HepG2 (cell line): ENCODE measurements at regions not wholly inside any gene's neighbourhood (a gene's known extent, or its start where the extent isn't known, plus 50 kb on each side); places are given as distances from the start of the nearest gene placed in this dataset.

ENCODE experiments used
- FOXO4 ChIP-seq: sonication (generic); formaldehyde crosslinking; conservative IDR thresholded peaks from 2 replicates; pipeline ENCODE4 v1.8.1; 2023; ENCODE audit warnings: missing genetic modification reagents
- GABPB1 ChIP-seq: IDR thresholded peaks from 2 replicates; pipeline ENCODE4 v1.6.1; 2016; ENCODE audit warnings: mild to moderate bottlenecking, missing genetic modification reagents, moderate library complexity, missing compliant biosample characterization
- KLF11 ChIP-seq: IDR thresholded peaks from 2 replicates; pipeline ENCODE4 v1.6.1; 2016; ENCODE audit warnings: missing compliant biosample characterization
- MTA3 ChIP-seq: sonication (generic); formaldehyde crosslinking; IDR thresholded peaks from 2 replicates; pipeline ENCODE4 v1.4.0; 2020; ENCODE audit warnings: missing genetic modification reagents
- MYNN ChIP-seq: sonication (generic); formaldehyde crosslinking; IDR thresholded peaks from 2 replicates; pipeline ENCODE4 v1.4.0; 2020; ENCODE audit warnings: mild to moderate bottlenecking, low read depth, missing genetic modification reagents
- RBAK ChIP-seq: sonication (generic); formaldehyde crosslinking; IDR thresholded peaks from 2 replicates; pipeline ENCODE4 v1.5.1; 2020; ENCODE audit warnings: mild to moderate bottlenecking, missing genetic modification reagents
- ZNF318 ChIP-seq: sonication (generic); formaldehyde crosslinking; IDR thresholded peaks from 2 replicates; pipeline ENCODE4 v1.4.0; 2020; ENCODE audit warnings: mild to moderate bottlenecking, missing genetic modification reagents
- ZNF646 ChIP-seq: sonication (generic); formaldehyde crosslinking; IDR thresholded peaks from 2 replicates; pipeline ENCODE4 v1.9.0; 2021; ENCODE audit warnings: mild to moderate bottlenecking, missing genetic modification reagents
- ZNF713 ChIP-seq: sonication (generic); formaldehyde crosslinking; IDR thresholded peaks from 2 replicates; pipeline ENCODE4 v1.4.0; 2020; ENCODE audit warnings: mild to moderate bottlenecking, missing genetic modification reagents
- ZNF83 ChIP-seq: sonication (generic); formaldehyde crosslinking; IDR thresholded peaks from 2 replicates; pipeline ENCODE4 v1.4.0; 2020; ENCODE audit warnings: missing genetic modification reagents, mild to moderate bottlenecking, borderline replicate concordance
- ZSCAN22 ChIP-seq: sonication (generic); formaldehyde crosslinking; IDR thresholded peaks from 2 replicates; pipeline ENCODE4 v1.4.0; 2020; ENCODE audit warnings: mild to moderate bottlenecking, missing genetic modification reagents
- TF ChIP-seq, protein P1 (sequence below): sonication (generic); formaldehyde crosslinking; IDR thresholded peaks from 2 replicates; pipeline ENCODE4 v1.8.0; 2022; ENCODE audit warnings: mild to moderate bottlenecking, missing genetic modification reagents, moderate library complexity

DNA sequence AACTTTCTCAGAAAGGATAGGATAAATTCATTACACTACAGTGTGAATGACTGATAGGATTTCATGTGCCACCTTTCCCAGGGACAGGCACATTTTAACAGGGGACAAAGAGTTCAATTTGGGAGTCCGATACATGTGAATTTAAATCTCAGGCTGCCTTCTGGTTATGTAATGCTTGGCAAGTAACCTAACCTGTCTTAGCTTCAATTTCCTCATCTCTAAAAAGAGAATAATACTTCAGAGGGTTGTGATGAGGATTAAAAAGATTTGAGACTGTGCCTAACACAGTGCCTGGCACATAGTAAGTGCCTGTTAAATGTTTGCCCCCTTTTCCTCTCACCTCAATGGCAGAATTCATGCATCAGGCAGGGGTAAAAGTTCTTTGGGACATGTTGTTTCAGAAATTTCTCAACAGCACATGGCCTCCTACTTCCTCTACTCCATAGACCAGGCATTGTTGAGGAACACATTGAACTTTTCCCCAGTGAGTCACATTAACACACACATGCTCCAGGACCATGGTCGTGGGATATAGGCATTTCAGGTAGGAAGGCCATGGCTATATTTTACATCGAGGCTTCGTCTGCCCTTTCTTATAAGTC is 94.6 kb upstream of the EGFLAM start (continued):
- TF ChIP-seq ZNF646 = no peak
- TF ChIP-seq ZNF713 (CRISPR knock-in tag) = no peak
- TF ChIP-seq, protein P1, sequence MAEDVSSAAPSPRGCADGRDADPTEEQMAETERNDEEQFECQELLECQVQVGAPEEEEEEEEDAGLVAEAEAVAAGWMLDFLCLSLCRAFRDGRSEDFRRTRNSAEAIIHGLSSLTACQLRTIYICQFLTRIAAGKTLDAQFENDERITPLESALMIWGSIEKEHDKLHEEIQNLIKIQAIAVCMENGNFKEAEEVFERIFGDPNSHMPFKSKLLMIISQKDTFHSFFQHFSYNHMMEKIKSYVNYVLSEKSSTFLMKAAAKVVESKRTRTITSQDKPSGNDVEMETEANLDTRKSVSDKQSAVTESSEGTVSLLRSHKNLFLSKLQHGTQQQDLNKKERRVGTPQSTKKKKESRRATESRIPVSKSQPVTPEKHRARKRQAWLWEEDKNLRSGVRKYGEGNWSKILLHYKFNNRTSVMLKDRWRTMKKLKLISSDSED (CRISPR knock-in tag) = no peak
- no peak for TF ChIP-seq MYNN (CRISPR knock-in tag)
- peak; percentile 62; the same call in 1 of the 2 replicates for TF ChIP-seq KLF11
- TF ChIP-seq GABPB1 = peak; percentile 58; the same call in 1 of the 2 replicates
- TF ChIP-seq FOXO4 = no peak
- no peak for TF ChIP-seq MTA3
- TF ChIP-seq ZNF83 = no peak
- no peak for TF ChIP-seq RBAK (CRISPR knock-in tag)
- no peak for TF ChIP-seq ZSCAN22
- TF ChIP-seq ZNF318 (CRISPR knock-in tag) = no peak
